Peyer's patch (tissue), 4 donors: ENCODE measurements at regions not wholly inside any gene's neighbourhood (a gene's known extent, or its start where the extent isn't known, plus 50 kb on each side); places are given as distances from the start of the nearest gene placed in this dataset.

ENCODE experiments used
- DNase-seq, 3 donors: peaks; one replicate each; pipeline ENCODE4 v3.0.0-alpha.2; 2017 to 2019
- H3K27ac ChIP-seq, 4 donors: fragments of 200-600 bp; sonication (generic); one replicate each; pipeline ENCODE4 v1.5.1; 2016 to 2019
- H3K27me3 ChIP-seq, 2 donors: fragments of 200-600 bp; sonication (generic); one replicate each; pipeline ENCODE4 v1.5.1; 2019
- H3K36me3 ChIP-seq, 3 donors: fragments of 200-600 bp; sonication (generic); one replicate each; pipeline ENCODE4 v1.5.1; 2016 to 2019
- H3K4me1 ChIP-seq, 4 donors: fragments of 200-600 bp; sonication (generic); one replicate each; pipeline ENCODE4 v1.5.1; 2016 to 2019
- H3K4me3 ChIP-seq, 4 donors: fragments of 200-600 bp; sonication (generic); 1 replicate in 3 of 4; 2 replicates in 1 of 4; pipeline ENCODE4 v1.5.1; 2016 to 2019; ENCODE audit warnings: mild to moderate bottlenecking in 1 of 4
- H3K9me3 ChIP-seq, 4 donors: fragments of 200-600 bp; sonication (generic); one replicate each; pipeline ENCODE4 v1.5.1; 2016 to 2019; ENCODE audit warnings: mild to moderate bottlenecking in 1 of 4
- CTCF ChIP-seq, 6 experiments: fragments of 450-650 bp in 4 of 6; fragments of 200-600 bp in 2 of 6; sonication (generic) in 1 of 6; IDR thresholded peaks; one replicate each; pipeline ENCODE4 v1.5.1; 2017 to 2019; ENCODE audit warnings: antibody characterized with exemption in 6 of 6, mild to moderate bottlenecking in 3 of 6, moderate library complexity in 1 of 6
- POLR2A ChIP-seq, 2 donors: fragments of 450-650 bp; IDR thresholded peaks; one replicate each; pipeline ENCODE4 v1.5.1; 2017; ENCODE audit warnings: antibody characterized with exemption in 2 of 2, mild to moderate bottlenecking in 2 of 2, moderate library complexity in 2 of 2

GRCh38 chr4:14222377-14223029 is 595.0 kb upstream of the BOD1L1 start:
- Histone ChIP-seq H3K4me3 (no peak overlapping the region), H3K9me3 (no peaks in the 10 kb centered on the region), H3K27me3 (no peaks in the 10 kb centered on the region), H3K4me1 (no peaks in the 10 kb centered on the region), H3K27ac (no peak overlapping the region), H3K36me3 (no peaks in the 10 kb centered on the region)
- TF ChIP-seq CTCF (IDR thresholded peaks at IDR 0.05) (no peak), POLR2A (IDR thresholded peaks at IDR 0.05) (no peak)
- no peak for DNase-seq

GRCh38 chr4:14223461-14223860 is 595.9 kb upstream of the BOD1L1 start:
- no peaks in the 10 kb centered on the region for H3K9me3 ChIP-seq
- TF ChIP-seq POLR2A (IDR thresholded peaks at IDR 0.05) (no peak), CTCF (IDR thresholded peaks at IDR 0.05) (no peak)
- DNase-seq = no peak
- no peak overlapping the region for H3K4me3 ChIP-seq
- no peaks in the 10 kb centered on the region for H3K4me1 ChIP-seq
- H3K27me3 ChIP-seq = no peaks in the 10 kb centered on the region
- no peak overlapping the region for H3K27ac ChIP-seq
- H3K36me3 ChIP-seq = no peaks in the 10 kb centered on the region

GRCh38 chr4:14225688-14226207 is 598.2 kb upstream of the BOD1L1 start:
- Histone ChIP-seq H3K27ac (no peak overlapping the region), H3K9me3 (no peaks in the 10 kb centered on the region), H3K36me3 (no peaks in the 10 kb centered on the region), H3K4me3 (no peak overlapping the region), H3K4me1 (no peaks in the 10 kb centered on the region), H3K27me3 (no peaks in the 10 kb centered on the region)
- TF ChIP-seq CTCF (IDR thresholded peaks at IDR 0.05) = no peak
- no peak for TF ChIP-seq POLR2A (IDR thresholded peaks at IDR 0.05)
- DNase-seq = no peak

- no peak for TF ChIP-seq CTCF (IDR thresholded peaks at IDR 0.05)
- TF ChIP-seq POLR2A (IDR thresholded peaks at IDR 0.05) = no peak
- H3K27ac ChIP-seq = no peak overlapping the region
- no peaks in the 10 kb centered on the region for H3K9me3 ChIP-seq
- H3K36me3 ChIP-seq = no peaks in the 10 kb centered on the region
- no peaks in the 10 kb centered on the region for H3K4me1 ChIP-seq
- no peaks in the 10 kb centered on the region for H3K27me3 ChIP-seq
- DNase-seq = no peak
- no peak overlapping the region for H3K4me3 ChIP-seq
Measured at GRCh38 chr4:14233126-14233525, 605.6 kb upstream of the BOD1L1 start.

- DNase-seq = no peak
- no peak overlapping the region for H3K4me3 ChIP-seq
- no peaks in the 10 kb centered on the region for H3K4me1 ChIP-seq
- no peak overlapping the region for H3K27ac ChIP-seq
- H3K9me3 ChIP-seq = no peaks in the 10 kb centered on the region
- TF ChIP-seq CTCF (IDR thresholded peaks at IDR 0.05) (no peak), POLR2A (IDR thresholded peaks at IDR 0.05) (no peak)
- no peaks in the 10 kb centered on the region for H3K36me3 ChIP-seq
- no peaks in the 10 kb centered on the region for H3K27me3 ChIP-seq
Measured at GRCh38 chr4:14234307-14234706, 606.8 kb upstream of the BOD1L1 start.
